ENCODE measurements at regions not wholly inside any gene's neighbourhood (a gene's known extent, or its start where the extent isn't known, plus 50 kb on each side); places are given as distances from the start of the nearest gene placed in this dataset.

DNA sequence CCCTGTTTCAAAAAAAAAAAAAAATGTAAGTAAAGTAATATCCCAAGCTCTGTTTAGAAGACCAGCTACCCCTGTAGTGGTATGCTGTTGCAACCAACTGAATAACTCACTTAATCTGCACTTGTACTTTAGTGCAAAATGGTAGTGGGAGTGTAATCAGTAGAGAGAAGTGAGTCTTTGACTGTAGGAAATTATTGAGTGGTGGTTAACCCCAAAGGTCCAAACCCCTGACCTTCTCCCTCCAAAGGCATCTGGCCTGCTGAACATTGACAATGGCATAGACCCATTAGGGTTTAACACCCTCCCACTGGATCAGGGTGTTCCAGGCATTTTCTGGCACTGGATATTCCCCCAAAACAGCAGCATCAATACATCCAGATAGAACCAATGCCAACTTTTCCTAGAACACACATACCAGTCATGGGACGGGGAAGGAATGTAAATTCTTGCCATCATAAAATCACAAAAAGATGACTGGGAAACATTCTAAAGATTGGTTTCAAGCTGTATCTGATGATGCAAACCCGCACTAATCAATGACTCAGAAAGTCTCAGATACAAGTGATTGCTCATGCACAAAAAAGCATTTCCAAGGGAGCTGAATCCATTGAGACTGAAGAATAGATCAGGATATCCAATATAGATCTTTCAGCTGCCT, 110.3 kb downstream of the MRPL39 start:
- Mint-ChIP-seq H3K4me3 (ENCODE audit: low read depth) (no peak overlapping the region), H3K36me3 (ENCODE audit: insufficient read depth) (no peaks in the 10 kb centered on the region), H3K4me1 (ENCODE audit: low read depth) (no peaks in the 10 kb centered on the region), H3K27ac (no peak overlapping the region), H3K9me3 (ENCODE audit: low read depth) (peaks cover 6% of the 10 kb centered on the region), H3K27me3 (no peaks in the 10 kb centered on the region)
- TF ChIP-seq CTCF (IDR thresholded peaks at IDR 0.05; ENCODE audit: unreplicated experiment): no peak
- no peak for DNase-seq (ENCODE audit: low spot score, unreplicated experiment)

DNA sequence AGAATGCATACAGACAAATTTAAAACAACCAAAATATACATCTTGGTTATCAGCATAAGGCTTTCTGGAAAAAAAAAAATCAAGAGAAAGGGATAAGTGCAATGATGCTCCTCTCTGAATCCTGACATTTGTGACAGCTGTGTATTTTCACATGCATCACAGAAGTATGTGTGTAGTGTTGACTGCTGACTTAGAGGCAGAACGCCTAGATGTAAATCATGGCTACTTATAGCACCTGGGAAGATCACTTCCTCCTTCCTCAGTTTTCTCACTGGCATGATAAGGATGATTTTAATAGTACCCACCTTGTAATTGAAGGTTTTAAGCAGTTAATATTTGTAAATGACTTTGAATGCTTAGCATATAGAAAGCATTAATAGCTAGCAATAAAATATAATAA, 112.5 kb downstream of the MRPL39 start:
- peaks cover 5% of the 10 kb centered on the region for H3K9me3 Mint-ChIP-seq (ENCODE audit: low read depth)
- no peaks in the 10 kb centered on the region for H3K4me1 Mint-ChIP-seq (ENCODE audit: low read depth)
- H3K27ac Mint-ChIP-seq: no peak overlapping the region
- no peak overlapping the region for H3K4me3 Mint-ChIP-seq (ENCODE audit: low read depth)
- no peak for DNase-seq (ENCODE audit: low spot score, unreplicated experiment)
- H3K27me3 Mint-ChIP-seq: no peaks in the 10 kb centered on the region
- no peaks in the 10 kb centered on the region for H3K36me3 Mint-ChIP-seq (ENCODE audit: insufficient read depth)
- no peak for TF ChIP-seq CTCF (IDR thresholded peaks at IDR 0.05; ENCODE audit: unreplicated experiment)

GRCh38 chr21:25493722-25494121, 113.6 kb downstream of the MRPL39 start:
- no peak for TF ChIP-seq CTCF (IDR thresholded peaks at IDR 0.05; ENCODE audit: unreplicated experiment)
- Mint-ChIP-seq H3K36me3 (ENCODE audit: insufficient read depth) (no peaks in the 10 kb centered on the region), H3K4me3 (ENCODE audit: low read depth) (no peak overlapping the region), H3K4me1 (ENCODE audit: low read depth) (no peaks in the 10 kb centered on the region), H3K27me3 (no peaks in the 10 kb centered on the region), H3K9me3 (ENCODE audit: low read depth) (peaks cover 3% of the 10 kb centered on the region), H3K27ac (no peak overlapping the region)
- no peak for DNase-seq (ENCODE audit: low spot score, unreplicated experiment)

- no peak for TF ChIP-seq CTCF (IDR thresholded peaks at IDR 0.05; ENCODE audit: unreplicated experiment)
- DNase-seq (ENCODE audit: low spot score, unreplicated experiment): no peak
- Mint-ChIP-seq H3K4me3 (ENCODE audit: low read depth) (no peak overlapping the region), H3K36me3 (ENCODE audit: insufficient read depth) (no peaks in the 10 kb centered on the region), H3K4me1 (ENCODE audit: low read depth) (no peaks in the 10 kb centered on the region), H3K9me3 (ENCODE audit: low read depth) (no peaks in the 10 kb centered on the region), H3K27ac (no peak overlapping the region), H3K27me3 (no peaks in the 10 kb centered on the region)
These were observed 116.0 kb downstream of the MRPL39 start for GRCh38 chr21:25491267-25491666.

- no peaks in the 10 kb centered on the region for H3K27me3 Mint-ChIP-seq
- H3K36me3 Mint-ChIP-seq (ENCODE audit: insufficient read depth): no peaks in the 10 kb centered on the region
- TF ChIP-seq CTCF (IDR thresholded peaks at IDR 0.05; ENCODE audit: unreplicated experiment): no peak
- H3K4me3 Mint-ChIP-seq (ENCODE audit: low read depth): no peak overlapping the region
- no peak for DNase-seq (ENCODE audit: low spot score, unreplicated experiment)
- no peaks in the 10 kb centered on the region for H3K9me3 Mint-ChIP-seq (ENCODE audit: low read depth)
- no peak overlapping the region for H3K27ac Mint-ChIP-seq
- H3K4me1 Mint-ChIP-seq (ENCODE audit: low read depth): no peaks in the 10 kb centered on the region
These were observed 116.5 kb downstream of the MRPL39 start for GRCh38 chr21:25490742-25491141.
